GM12892 (cell line): ENCODE measurements at regions not wholly inside any gene's neighbourhood (a gene's known extent, or its start where the extent isn't known, plus 50 kb on each side); places are given as distances from the start of the nearest gene placed in this dataset.

Experiments
- POLR2A ChIP-seq: IDR thresholded peaks from 2 replicates; pipeline ENCODE4 v1.6.1; 2011; ENCODE audit warnings: low read depth, low read length, control low read depth
- POLR2AphosphoS5 ChIP-seq: IDR thresholded peaks from 2 replicates; pipeline ENCODE4 v1.6.1; 2011; ENCODE audit warnings: low read depth, low read length, control low read depth
- TAF1 ChIP-seq: IDR thresholded peaks from 2 replicates; pipeline ENCODE4 v1.6.1; 2011; ENCODE audit warnings: low read depth, mild to moderate bottlenecking, control low read depth, low read length, borderline replicate concordance

GRCh38 chr9:115425601-115426000 lies 307.6 kb upstream of the TNC start:
- TF ChIP-seq POLR2A (no peak), TAF1 (no peak), POLR2AphosphoS5 (no peak)
